Upper lobe of left lung (tissue), 6 donors: ENCODE measurements at regions not wholly inside any gene's neighbourhood (a gene's known extent, or its start where the extent isn't known, plus 50 kb on each side); places are given as distances from the start of the nearest gene placed in this dataset.

ENCODE experiments used
- ATAC-seq, 2 donors: fragments of 200-7000 bp; cut with Tn5 transposase; one replicate each; pipeline ENCODE4 v1.9.1; 2022; ENCODE audit warnings: mild to moderate bottlenecking in 2 of 2, moderate library complexity in 2 of 2; ENCODE audit not compliant: low FRiP score in 2 of 2
- DNase-seq, 2 donors: peaks; one replicate each; pipeline ENCODE4 v3.0.0-alpha.2; 2019 to 2020
- H3K27ac ChIP-seq, 4 donors: fragments of 200-600 bp; sonication (generic); one replicate each; pipeline ENCODE4 v1.5.1; 2016 to 2019
- H3K27me3 ChIP-seq, 4 donors: fragments of 200-600 bp; sonication (generic); one replicate each; pipeline ENCODE4 v1.5.1; 2017 to 2019
- H3K36me3 ChIP-seq, 4 donors: fragments of 200-600 bp; sonication (generic); one replicate each; pipeline ENCODE4 v1.5.1; 2016 to 2019
- H3K4me1 ChIP-seq, 4 donors: fragments of 200-600 bp; sonication (generic); one replicate each; pipeline ENCODE4 v1.5.1; 2018 to 2019
- H3K4me3 ChIP-seq, 4 donors: fragments of 200-600 bp; sonication (generic); one replicate each; pipeline ENCODE4 v1.5.1; 2017 to 2019; ENCODE audit warnings: mild to moderate bottlenecking in 2 of 4, moderate library complexity in 1 of 4
- H3K9me3 ChIP-seq, 4 donors: fragments of 200-600 bp; sonication (generic); one replicate each; pipeline ENCODE4 v1.5.1; 2018 to 2019
- CTCF ChIP-seq, 6 experiments: fragments of 450-650 bp in 4 of 6; fragments of 200-600 bp in 2 of 6; sonication (generic) in 2 of 6; IDR thresholded peaks; one replicate each; pipeline ENCODE4 v1.5.1; 2016 to 2019; ENCODE audit warnings: antibody characterized with exemption in 6 of 6
- EP300 ChIP-seq, 4 donors: sonication (generic); formaldehyde crosslinking; IDR thresholded peaks; one replicate each; pipeline ENCODE4 v1.5.1; 2017; ENCODE audit warnings: antibody characterized with exemption in 4 of 4, control low read depth in 2 of 4
- POLR2A ChIP-seq, 4 donors: fragments of 450-650 bp; IDR thresholded peaks; one replicate each; pipeline ENCODE4 v1.5.1; 2016 to 2017; ENCODE audit warnings: antibody characterized with exemption in 4 of 4, mild to moderate bottlenecking in 2 of 4
- POLR2AphosphoS5 ChIP-seq, 2 donors: sonication (generic); formaldehyde crosslinking; IDR thresholded peaks; one replicate each; pipeline ENCODE4 v1.5.1; 2017; ENCODE audit warnings: antibody characterized with exemption in 2 of 2
- WGBS, 2 donors: methylation state at CpG; one replicate each; pipeline ENCODE4 v1.1.5; 2017 to 2018; 5-methylcytosine and 5-hydroxymethylcytosine counted together
- donor health status: DM: no; HTN: no; CAD: no; lungs with moderate emphysema.
- donor health status: DM: no; HTN: yes; CAD: no; lungs with severe emphysema.

- WGBS, 2 donors = 90% methylated on average over 15 to 16 of the region's 16 CpGs
These were observed 1503.7 kb downstream of the CDH11 start for GRCh38 chr16:63617990-63618763.

GRCh38 chr16:63617047-63617989 lies 1504.5 kb downstream of the CDH11 start:
- ATAC-seq (peak in 1 of 2 donors; percentile 19), DNase-seq (peak in 1 of 2 donors; percentile 77)
- H3K27me3 ChIP-seq = no peaks in the 10 kb centered on the region
- 36 to 48% methylated on average over 8 to 15 of the region's 55 CpGs for WGBS, 2 donors
- no peaks in the 10 kb centered on the region for H3K36me3 ChIP-seq
- H3K4me3 ChIP-seq = peak overlapping the region in 3 of 4 donors; percentile 33 to 42 (median 41)
- no peak overlapping the region for H3K27ac ChIP-seq
- H3K9me3 ChIP-seq = peaks cover 0 to 7% (median 0%) of the 10 kb centered on the region in 4 donors
- peaks cover 0 to 8% (median 0%) of the 10 kb centered on the region in 4 donors for H3K4me1 ChIP-seq
- TF ChIP-seq CTCF (IDR thresholded peaks at IDR 0.05) (no peak), EP300 (IDR thresholded peaks at IDR 0.05) (no peak), POLR2A (IDR thresholded peaks at IDR 0.05) (no peak), POLR2AphosphoS5 (IDR thresholded peaks at IDR 0.05) (no peak)

More at GRCh38 chr16:63617990-63618763, 1503.7 kb downstream of the CDH11 start:
- Histone ChIP-seq H3K27me3 (no peaks in the 10 kb centered on the region), H3K27ac (no peak overlapping the region), H3K9me3 (peaks cover 0 to 7% (median 0%) of the 10 kb centered on the region in 4 donors), H3K4me3 (peak overlapping the region in 3 of 4 donors; percentile 33 to 42 (median 41)), H3K36me3 (no peaks in the 10 kb centered on the region), H3K4me1 (peaks cover 0 to 8% (median 0%) of the 10 kb centered on the region in 4 donors)
- peak in 1 of 2 donors; percentile 46 for ATAC-seq
- TF ChIP-seq EP300 (IDR thresholded peaks at IDR 0.05) = no peak
- TF ChIP-seq POLR2AphosphoS5 (IDR thresholded peaks at IDR 0.05) = no peak
- peak in 1 of 2 donors; percentile 54 for DNase-seq

GRCh38 chr16:63614429-63614828 lies 1507.4 kb downstream of the CDH11 start:
- no peak for TF ChIP-seq EP300 (IDR thresholded peaks at IDR 0.05)
- no peak for TF ChIP-seq CTCF (IDR thresholded peaks at IDR 0.05)
- TF ChIP-seq POLR2A (IDR thresholded peaks at IDR 0.05) = no peak
- TF ChIP-seq POLR2AphosphoS5 (IDR thresholded peaks at IDR 0.05) = no peak
- 87 to 91% methylated on average over 3 of the region's 3 CpGs for WGBS, 2 donors
- no peaks in the 10 kb centered on the region for H3K36me3 ChIP-seq
- DNase-seq = no peak
- peaks cover 0 to 8% (median 0%) of the 10 kb centered on the region in 4 donors for H3K4me1 ChIP-seq
- no peak for ATAC-seq
- no peaks in the 10 kb centered on the region for H3K27me3 ChIP-seq
- H3K4me3 ChIP-seq = no peak overlapping the region
- H3K27ac ChIP-seq = no peak overlapping the region
- H3K9me3 ChIP-seq = peaks cover 0 to 7% (median 0%) of the 10 kb centered on the region in 4 donors

GRCh38 chr16:63613701-63614100 lies 1508.2 kb downstream of the CDH11 start:
- Histone ChIP-seq H3K4me3 (no peak overlapping the region), H3K4me1 (peaks cover 0 to 8% (median 0%) of the 10 kb centered on the region in 4 donors), H3K36me3 (no peaks in the 10 kb centered on the region), H3K27ac (no peak overlapping the region), H3K27me3 (no peaks in the 10 kb centered on the region), H3K9me3 (peaks cover 0 to 7% (median 0%) of the 10 kb centered on the region in 4 donors)
- DNase-seq (no peak), ATAC-seq (no peak)
- WGBS, 2 donors = 45 to 56% methylated on average over 1 of the region's 1 CpG
- no peak for TF ChIP-seq POLR2A (IDR thresholded peaks at IDR 0.05)
- no peak for TF ChIP-seq EP300 (IDR thresholded peaks at IDR 0.05)
- no peak for TF ChIP-seq CTCF (IDR thresholded peaks at IDR 0.05)
- TF ChIP-seq POLR2AphosphoS5 (IDR thresholded peaks at IDR 0.05) = no peak
